ENCODE measurements at regions not wholly inside any gene's neighbourhood (a gene's known extent, or its start where the extent isn't known, plus 50 kb on each side); places are given as distances from the start of the nearest gene placed in this dataset.

GRCh38 chr13:111862836-111863815 is 203.8 kb upstream of the SOX1 start:
- Histone ChIP-seq H3K36me3 (ENCODE audit: control insufficient read depth, insufficient read depth, low read length) (no peaks in the 10 kb centered on the region), H3K27me3 (ENCODE audit: control insufficient read depth, insufficient read depth, low read length) (no peaks in the 10 kb centered on the region), H3K4me3 (ENCODE audit: low read length) (no peak overlapping the region), H3K4me1 (ENCODE audit: control insufficient read depth, insufficient read depth, low read length) (no peaks in the 10 kb centered on the region), H3K9me3 (ENCODE audit: control insufficient read depth, low read depth, low read length) (no peaks in the 10 kb centered on the region), H3K27ac (ENCODE audit: low read length) (no peak overlapping the region)
- no CpG with 5 or more reads among the region's 33 CpGs for WGBS (ENCODE audit: insufficient coverage, low lambda C conversion rate)
- DNase-seq = no peak

DNA sequence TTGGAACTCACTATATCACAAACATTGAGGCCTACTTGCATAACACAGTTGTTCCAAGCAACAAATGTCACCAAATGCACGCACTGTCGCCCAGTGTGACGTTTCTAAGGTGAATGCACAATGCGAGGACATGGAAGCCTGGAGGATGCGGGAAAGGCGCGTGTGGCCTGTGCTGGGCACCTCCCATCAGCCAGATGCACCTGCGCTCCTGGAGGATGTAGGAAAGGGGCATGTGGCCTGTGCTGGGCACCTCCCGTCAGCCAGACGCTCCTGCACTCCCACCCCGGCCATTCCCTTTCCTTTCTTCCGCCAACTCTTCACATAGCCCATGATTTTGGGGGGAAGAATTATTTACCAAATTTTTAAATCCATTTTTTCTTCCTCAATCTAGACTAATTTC is 202.4 kb upstream of the SOX1 start:
- Histone ChIP-seq H3K9me3 (ENCODE audit: control insufficient read depth, low read depth, low read length) (no peaks in the 10 kb centered on the region), H3K27me3 (ENCODE audit: control insufficient read depth, insufficient read depth, low read length) (no peaks in the 10 kb centered on the region), H3K36me3 (ENCODE audit: control insufficient read depth, insufficient read depth, low read length) (no peaks in the 10 kb centered on the region), H3K4me3 (ENCODE audit: low read length) (no peak overlapping the region), H3K4me1 (ENCODE audit: control insufficient read depth, insufficient read depth, low read length) (no peaks in the 10 kb centered on the region), H3K27ac (ENCODE audit: low read length) (no peak overlapping the region)
- no peak for DNase-seq
- WGBS (ENCODE audit: insufficient coverage, low lambda C conversion rate) = 100% methylated on average over 1 of the region's 12 CpGs

GRCh38 chr13:111865046-111865445 is 201.9 kb upstream of the SOX1 start:
- no peak for DNase-seq
- no peaks in the 10 kb centered on the region for H3K9me3 ChIP-seq (ENCODE audit: control insufficient read depth, low read depth, low read length)
- H3K4me1 ChIP-seq (ENCODE audit: control insufficient read depth, insufficient read depth, low read length) = no peaks in the 10 kb centered on the region
- no peak overlapping the region for H3K27ac ChIP-seq (ENCODE audit: low read length)
- H3K4me3 ChIP-seq (ENCODE audit: low read length) = no peak overlapping the region
- no peaks in the 10 kb centered on the region for H3K36me3 ChIP-seq (ENCODE audit: control insufficient read depth, insufficient read depth, low read length)
- no peaks in the 10 kb centered on the region for H3K27me3 ChIP-seq (ENCODE audit: control insufficient read depth, insufficient read depth, low read length)
- no CpG with 5 or more reads among the region's 7 CpGs for WGBS (ENCODE audit: insufficient coverage, low lambda C conversion rate)

DNA sequence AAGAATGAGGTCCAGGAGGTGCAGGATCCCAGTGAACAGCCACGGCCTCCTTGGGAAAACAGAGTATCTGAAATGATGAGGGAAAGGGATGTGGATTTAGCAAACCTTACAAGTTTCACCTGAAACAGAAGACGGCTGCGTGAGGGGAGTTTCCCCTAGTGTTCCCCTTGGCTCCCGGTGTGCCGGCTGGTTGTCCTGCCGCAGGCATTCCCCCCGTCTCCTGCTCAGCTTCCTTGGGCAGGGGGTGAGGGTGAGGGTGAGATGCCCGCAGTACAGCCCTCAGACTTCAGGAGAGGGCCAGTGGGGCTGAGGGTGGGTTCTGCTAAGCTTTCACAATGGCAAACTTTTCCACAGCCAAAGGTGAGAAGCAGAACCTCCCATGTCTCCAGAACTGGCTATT is 201.1 kb upstream of the SOX1 start:
- Histone ChIP-seq H3K4me1 (ENCODE audit: control insufficient read depth, insufficient read depth, low read length) (no peaks in the 10 kb centered on the region), H3K27me3 (ENCODE audit: control insufficient read depth, insufficient read depth, low read length) (no peaks in the 10 kb centered on the region), H3K36me3 (ENCODE audit: control insufficient read depth, insufficient read depth, low read length) (no peaks in the 10 kb centered on the region), H3K27ac (ENCODE audit: low read length) (no peak overlapping the region), H3K4me3 (ENCODE audit: low read length) (no peak overlapping the region), H3K9me3 (ENCODE audit: control insufficient read depth, low read depth, low read length) (no peaks in the 10 kb centered on the region)
- DNase-seq = no peak
- no CpG with 5 or more reads among the region's 8 CpGs for WGBS (ENCODE audit: insufficient coverage, low lambda C conversion rate)

GRCh38 chr13:111866731-111867245 is 200.2 kb upstream of the SOX1 start:
- H3K4me1 ChIP-seq (ENCODE audit: control insufficient read depth, insufficient read depth, low read length) = no peaks in the 10 kb centered on the region
- no peak overlapping the region for H3K27ac ChIP-seq (ENCODE audit: low read length)
- no peaks in the 10 kb centered on the region for H3K36me3 ChIP-seq (ENCODE audit: control insufficient read depth, insufficient read depth, low read length)
- no peaks in the 10 kb centered on the region for H3K27me3 ChIP-seq (ENCODE audit: control insufficient read depth, insufficient read depth, low read length)
- 92% methylated on average over 2 of the region's 11 CpGs for WGBS (ENCODE audit: insufficient coverage, low lambda C conversion rate)
- no peaks in the 10 kb centered on the region for H3K9me3 ChIP-seq (ENCODE audit: control insufficient read depth, low read depth, low read length)
- DNase-seq = no peak
- no peak overlapping the region for H3K4me3 ChIP-seq (ENCODE audit: low read length)

GRCh38 chr13:111867657-111868056 is 199.3 kb upstream of the SOX1 start:
- no peak for DNase-seq
- no peaks in the 10 kb centered on the region for H3K9me3 ChIP-seq (ENCODE audit: control insufficient read depth, low read depth, low read length)
- H3K4me3 ChIP-seq (ENCODE audit: low read length) = no peak overlapping the region
- H3K27me3 ChIP-seq (ENCODE audit: control insufficient read depth, insufficient read depth, low read length) = no peaks in the 10 kb centered on the region
- H3K27ac ChIP-seq (ENCODE audit: low read length) = no peak overlapping the region
- no peaks in the 10 kb centered on the region for H3K36me3 ChIP-seq (ENCODE audit: control insufficient read depth, insufficient read depth, low read length)
- WGBS (ENCODE audit: insufficient coverage, low lambda C conversion rate) = no CpG with 5 or more reads among the region's 1 CpG
- no peaks in the 10 kb centered on the region for H3K4me1 ChIP-seq (ENCODE audit: control insufficient read depth, insufficient read depth, low read length)

- Histone ChIP-seq H3K27ac (ENCODE audit: low read length) (no peak overlapping the region), H3K27me3 (ENCODE audit: control insufficient read depth, insufficient read depth, low read length) (no peaks in the 10 kb centered on the region), H3K9me3 (ENCODE audit: control insufficient read depth, low read depth, low read length) (no peaks in the 10 kb centered on the region), H3K36me3 (ENCODE audit: control insufficient read depth, insufficient read depth, low read length) (no peaks in the 10 kb centered on the region), H3K4me3 (ENCODE audit: low read length) (no peak overlapping the region), H3K4me1 (ENCODE audit: control insufficient read depth, insufficient read depth, low read length) (no peaks in the 10 kb centered on the region)
- no CpG with 5 or more reads among the region's 3 CpGs for WGBS (ENCODE audit: insufficient coverage, low lambda C conversion rate)
- DNase-seq = no peak
These were observed 198.2 kb upstream of the SOX1 start for GRCh38 chr13:111868716-111869115.

GRCh38 chr13:111872475-111873150 is 194.3 kb upstream of the SOX1 start:
- H3K27me3 ChIP-seq (ENCODE audit: control insufficient read depth, insufficient read depth, low read length) = no peaks in the 10 kb centered on the region

GRCh38 chr13:111873676-111874178 is 193.2 kb upstream of the SOX1 start:
- no peaks in the 10 kb centered on the region for H3K27me3 ChIP-seq (ENCODE audit: control insufficient read depth, insufficient read depth, low read length)
- no peak overlapping the region for H3K27ac ChIP-seq (ENCODE audit: low read length)
- no peak for DNase-seq
- WGBS (ENCODE audit: insufficient coverage, low lambda C conversion rate) = 100% methylated on average over 1 of the region's 8 CpGs
- no peaks in the 10 kb centered on the region for H3K4me1 ChIP-seq (ENCODE audit: control insufficient read depth, insufficient read depth, low read length)
- H3K36me3 ChIP-seq (ENCODE audit: control insufficient read depth, insufficient read depth, low read length) = no peaks in the 10 kb centered on the region
- no peak overlapping the region for H3K4me3 ChIP-seq (ENCODE audit: low read length)
- H3K9me3 ChIP-seq (ENCODE audit: control insufficient read depth, low read depth, low read length) = no peaks in the 10 kb centered on the region

More at GRCh38 chr13:111872475-111873150, 194.3 kb upstream of the SOX1 start:
- H3K4me3 ChIP-seq (ENCODE audit: low read length) = no peak overlapping the region
- WGBS (ENCODE audit: insufficient coverage, low lambda C conversion rate) = no CpG with 5 or more reads among the region's 12 CpGs
- no peaks in the 10 kb centered on the region for H3K9me3 ChIP-seq (ENCODE audit: control insufficient read depth, low read depth, low read length)
- DNase-seq = no peak
- no peaks in the 10 kb centered on the region for H3K4me1 ChIP-seq (ENCODE audit: control insufficient read depth, insufficient read depth, low read length)
- no peaks in the 10 kb centered on the region for H3K36me3 ChIP-seq (ENCODE audit: control insufficient read depth, insufficient read depth, low read length)
- no peak overlapping the region for H3K27ac ChIP-seq (ENCODE audit: low read length)

GRCh38 chr13:111874981-111875380 is 192.0 kb upstream of the SOX1 start:
- H3K27ac ChIP-seq (ENCODE audit: low read length) = no peak overlapping the region
- no peak for DNase-seq
- WGBS (ENCODE audit: insufficient coverage, low lambda C conversion rate) = 90% methylated on average over 2 of the region's 13 CpGs
- H3K9me3 ChIP-seq (ENCODE audit: control insufficient read depth, low read depth, low read length) = no peaks in the 10 kb centered on the region
- no peaks in the 10 kb centered on the region for H3K36me3 ChIP-seq (ENCODE audit: control insufficient read depth, insufficient read depth, low read length)
- no peaks in the 10 kb centered on the region for H3K27me3 ChIP-seq (ENCODE audit: control insufficient read depth, insufficient read depth, low read length)
- no peaks in the 10 kb centered on the region for H3K4me1 ChIP-seq (ENCODE audit: control insufficient read depth, insufficient read depth, low read length)
- no peak overlapping the region for H3K4me3 ChIP-seq (ENCODE audit: low read length)
